T follicular helper cell (primary cell): ENCODE measurements at regions not wholly inside any gene's neighbourhood (a gene's known extent, or its start where the extent isn't known, plus 50 kb on each side); places are given as distances from the start of the nearest gene placed in this dataset.

Experiments used
- DNase-seq: peaks from one replicate; pipeline ENCODE4 v3.0.0-alpha.2; 2020; ENCODE audit warnings: low read depth

DNA sequence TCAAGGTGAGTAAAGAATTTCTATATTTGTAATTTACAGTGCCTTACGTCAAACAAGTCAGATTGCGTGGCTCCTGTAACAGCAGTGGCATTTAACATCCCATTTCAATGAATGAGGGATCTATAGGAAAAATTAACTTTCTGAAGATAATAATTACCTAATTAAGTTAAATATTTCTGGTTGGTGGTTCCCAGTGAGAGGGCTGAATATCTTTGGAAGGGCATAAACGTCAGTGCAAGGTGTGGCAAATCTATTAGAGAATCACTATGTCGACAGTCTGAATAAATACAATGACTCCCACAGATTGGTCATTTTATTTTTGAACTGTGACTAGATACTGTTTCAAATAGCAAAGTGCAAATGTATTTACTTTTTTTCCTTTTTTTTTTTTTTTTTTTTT, 80.0 kb downstream of the S1PR1 start:
- no peak for DNase-seq

DNA sequence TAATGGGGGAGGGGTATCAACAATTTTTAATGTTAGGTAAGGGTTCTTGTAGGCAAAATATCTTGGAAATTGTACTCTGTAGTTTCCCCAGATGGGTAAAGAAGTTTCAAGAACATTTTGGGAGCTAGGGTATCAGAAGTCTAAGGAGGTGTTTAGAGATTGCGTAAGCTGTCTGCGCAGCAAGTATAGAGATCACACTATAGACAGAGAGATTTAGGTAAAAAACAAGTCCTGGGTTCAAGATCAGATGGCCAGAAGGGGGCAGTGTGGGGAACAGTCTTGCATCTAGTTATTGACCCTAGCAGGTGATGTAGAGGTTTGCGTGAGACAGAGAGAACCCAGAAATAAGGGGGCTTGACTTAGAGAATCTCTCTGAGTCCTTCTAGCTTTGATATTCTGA, 80.8 kb downstream of the S1PR1 start:
- DNase-seq: no peak

DNA sequence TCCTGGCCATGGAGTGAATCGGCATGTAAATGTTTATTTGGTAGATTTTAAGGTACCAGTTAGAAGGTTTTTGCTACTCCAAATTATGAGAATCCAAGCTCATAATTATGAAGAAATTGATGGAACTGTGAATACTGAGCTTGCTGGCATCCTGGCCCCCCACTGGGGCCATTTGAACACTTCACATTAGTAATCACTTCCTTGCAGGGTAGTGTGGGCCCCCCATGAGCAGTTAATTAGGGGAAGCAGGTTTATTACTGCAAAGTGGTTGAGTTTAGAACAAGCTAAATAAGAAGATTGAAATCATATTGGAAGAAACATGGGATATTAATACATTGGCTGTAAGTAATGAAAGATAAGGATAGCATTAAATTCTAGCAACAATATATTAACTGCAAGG, 86.7 kb downstream of the S1PR1 start:
- DNase-seq: no peak

DNA sequence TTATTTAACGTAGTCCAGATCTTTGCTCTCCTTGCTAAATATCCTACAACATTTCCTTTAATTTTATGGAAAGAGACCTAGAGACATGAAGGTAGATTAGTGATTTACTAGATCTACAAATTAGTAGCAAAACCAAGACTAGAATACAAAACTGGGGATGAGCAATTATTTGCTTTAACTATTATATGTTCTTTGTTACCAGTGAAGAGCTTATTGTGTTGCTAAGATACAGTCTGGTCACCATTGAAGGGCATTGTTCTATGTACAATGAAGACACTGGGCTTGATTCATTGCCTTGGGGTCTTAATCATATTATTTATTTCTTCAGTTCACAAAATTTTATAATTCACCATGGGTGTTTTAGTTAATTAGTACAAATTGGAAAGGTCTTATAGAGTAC, 88.3 kb downstream of the S1PR1 start:
- no peak for DNase-seq

DNA sequence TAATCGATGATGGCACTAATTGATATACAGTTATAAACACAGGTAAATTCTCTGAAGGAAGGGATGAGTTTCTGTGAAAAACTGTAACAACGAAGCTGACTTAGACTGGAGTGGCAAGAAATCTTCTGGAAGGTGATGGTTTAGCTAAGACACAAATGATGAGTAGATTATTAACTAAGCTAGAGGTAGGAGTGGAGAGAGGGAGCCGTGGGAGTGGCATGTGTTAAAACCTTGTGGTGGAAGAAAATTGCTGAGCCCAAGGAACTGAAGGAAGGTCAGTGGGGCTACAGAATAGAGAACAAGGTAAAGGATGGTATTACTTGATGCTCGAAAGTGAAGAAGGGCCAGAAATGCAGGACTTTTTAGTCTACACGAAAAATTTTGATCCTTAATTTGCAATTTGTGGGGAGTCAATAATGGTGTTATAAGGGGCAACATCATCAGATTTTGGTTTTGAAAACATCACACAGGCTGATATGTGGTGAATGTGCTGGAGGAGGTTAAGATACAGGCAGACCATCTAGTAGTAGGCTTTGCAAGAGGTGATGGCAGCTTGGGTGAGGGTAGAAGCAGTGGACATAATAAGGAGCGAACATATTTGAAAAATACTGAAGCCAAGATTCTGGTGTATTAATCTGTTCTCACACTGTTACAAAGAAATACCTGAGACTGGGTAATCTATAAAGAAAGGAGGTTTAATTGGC, 93.8 kb downstream of the S1PR1 start:
- no peak for DNase-seq

DNA sequence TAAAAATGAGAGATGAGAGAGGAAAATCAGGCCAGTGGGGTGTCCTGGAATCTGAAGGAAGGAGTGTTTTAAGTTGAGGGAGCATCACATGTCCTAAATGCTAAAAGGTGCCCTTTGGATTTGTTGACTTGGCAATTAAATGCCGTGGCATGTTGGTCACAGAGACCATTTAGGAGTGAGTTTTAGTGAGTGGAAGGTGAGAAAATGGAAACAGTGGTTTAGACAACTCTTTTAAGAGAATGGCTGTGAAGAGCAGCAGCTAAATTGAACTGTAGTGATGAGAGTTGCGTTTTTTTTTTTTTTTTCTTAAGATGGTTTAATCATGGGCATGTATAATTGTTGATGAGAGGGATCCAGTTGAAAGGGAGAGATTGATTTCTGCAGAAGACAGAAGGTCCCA, 95.0 kb downstream of the S1PR1 start:
- DNase-seq: no peak

DNA sequence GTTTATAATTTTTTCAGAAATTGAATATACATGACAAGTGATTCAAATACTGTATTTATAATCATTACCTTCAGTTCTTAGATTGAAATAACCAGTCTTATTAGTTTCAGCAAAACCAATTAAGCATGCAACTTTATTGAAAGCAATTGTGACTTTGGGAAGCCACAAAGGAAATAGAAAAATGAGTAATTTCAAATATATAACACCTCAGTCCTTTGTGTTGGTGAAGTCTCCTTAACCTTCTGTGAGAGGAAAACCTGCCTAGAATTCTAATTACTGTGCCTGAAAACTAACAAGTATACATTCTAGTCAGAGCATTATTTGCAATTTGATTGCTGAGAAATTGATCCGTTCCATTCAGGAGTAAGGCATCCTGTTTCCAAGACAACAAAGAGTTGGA, 95.8 kb downstream of the S1PR1 start:
- no peak for DNase-seq

DNA sequence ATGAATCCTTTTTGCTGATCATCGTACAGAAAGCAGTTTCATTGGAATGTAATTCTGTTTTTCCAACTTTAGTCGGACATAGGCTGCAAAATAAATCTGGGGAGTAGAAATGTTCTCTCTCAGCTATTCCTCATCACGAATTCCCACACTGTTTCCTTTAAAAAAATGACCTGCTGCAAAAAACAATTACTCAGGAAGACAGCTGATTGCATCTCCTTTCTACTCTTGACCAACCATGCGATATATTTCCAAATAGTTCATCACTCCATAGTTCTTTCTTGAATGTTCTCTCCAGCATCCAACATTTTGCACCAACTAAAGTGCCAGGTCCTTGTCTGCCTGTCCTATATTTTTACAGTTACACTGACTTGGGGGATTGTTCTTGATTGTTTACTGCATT, 96.4 kb downstream of the S1PR1 start:
- no peak for DNase-seq

DNA sequence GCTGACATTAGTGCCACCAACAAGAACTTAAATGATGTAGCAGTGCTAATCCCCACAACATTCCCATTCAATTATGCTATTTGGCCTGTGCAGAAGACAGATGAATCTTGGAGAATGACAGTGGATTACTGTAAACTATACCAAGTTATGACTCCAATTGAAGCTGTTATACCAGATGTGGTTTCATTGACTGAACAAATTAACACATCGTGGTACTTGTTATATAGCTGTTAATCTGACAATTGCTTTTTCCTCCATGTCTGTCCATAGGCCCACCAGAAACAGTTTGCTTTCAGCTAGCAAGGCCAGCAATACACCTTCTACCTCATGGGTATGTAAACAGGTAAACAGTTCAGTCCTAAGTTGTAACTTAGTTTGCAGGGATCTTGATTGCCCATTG, 101.1 kb downstream of the S1PR1 start:
- DNase-seq: no peak

DNA sequence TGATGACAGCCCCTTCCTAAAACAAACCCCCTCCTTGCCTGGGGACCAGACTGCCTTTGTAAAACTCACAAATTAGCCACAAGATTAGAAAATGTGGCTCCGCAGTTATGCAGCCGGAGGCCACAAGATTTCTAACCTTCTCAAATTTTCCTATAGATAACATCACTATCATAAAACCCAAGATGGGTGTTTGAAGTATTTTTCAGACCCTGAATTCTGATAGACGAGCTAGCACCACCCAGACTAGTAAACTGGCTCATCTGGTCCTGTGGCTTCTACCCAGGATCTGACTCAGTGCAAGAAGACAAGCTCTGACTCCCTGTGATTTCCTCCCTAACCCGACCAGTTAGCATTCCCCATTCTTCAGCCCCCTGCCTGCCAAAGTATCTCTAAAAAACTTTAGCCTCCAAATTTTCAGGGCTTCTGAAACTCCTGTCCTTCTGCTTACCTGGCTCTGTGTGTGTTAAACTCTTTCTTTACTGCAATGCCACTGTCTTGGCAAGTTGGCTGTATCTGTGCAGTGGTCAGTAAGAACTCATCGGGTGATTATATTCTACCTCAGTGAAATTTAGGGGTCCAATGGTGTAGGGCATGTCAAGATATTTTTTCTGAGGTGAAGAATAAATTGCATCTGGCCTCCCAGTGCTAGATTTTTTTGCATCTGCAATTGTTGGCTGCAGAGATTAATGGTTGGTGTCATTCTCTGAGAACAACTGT, 102.1 kb downstream of the S1PR1 start:
- no peak for DNase-seq

DNA sequence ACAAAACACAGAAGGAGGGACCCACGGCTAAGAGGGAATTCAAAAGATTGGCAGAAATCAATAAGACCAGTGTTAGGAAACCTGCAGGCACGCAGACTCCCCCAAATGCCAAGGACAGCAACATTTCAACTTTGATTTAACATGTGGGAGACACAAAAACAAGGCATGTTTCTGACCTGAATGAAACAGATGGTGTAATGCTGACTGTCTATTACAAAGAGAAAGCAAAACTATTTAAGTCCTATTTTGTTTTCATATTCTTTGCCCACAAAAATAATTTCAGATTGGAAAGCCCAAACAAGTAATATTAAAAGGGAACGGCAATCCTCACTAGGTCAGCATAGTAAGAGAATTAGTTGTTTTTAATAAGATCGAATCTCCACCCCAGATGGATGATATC, 107.9 kb downstream of the S1PR1 start:
- no peak for DNase-seq

DNA sequence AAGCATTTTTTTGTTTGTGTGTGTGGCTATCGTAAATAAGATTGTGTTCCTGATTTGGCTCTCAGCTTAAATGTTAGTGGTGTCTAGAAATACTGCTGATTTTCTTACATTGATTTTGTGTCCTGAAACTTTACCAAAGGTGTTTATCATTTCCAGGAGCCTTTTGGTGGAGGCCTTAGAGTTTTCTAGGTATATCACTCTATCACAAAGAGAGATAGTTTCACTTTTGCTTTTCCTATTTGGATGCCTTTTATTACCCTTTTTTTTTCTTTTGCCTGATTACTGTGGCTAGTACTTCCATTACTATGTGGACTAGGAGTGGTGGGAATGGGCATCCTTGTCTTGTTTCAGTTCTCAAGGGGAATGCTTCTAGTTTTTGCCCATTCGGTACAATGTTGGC, 109.6 kb downstream of the S1PR1 start:
- DNase-seq: no peak

DNA sequence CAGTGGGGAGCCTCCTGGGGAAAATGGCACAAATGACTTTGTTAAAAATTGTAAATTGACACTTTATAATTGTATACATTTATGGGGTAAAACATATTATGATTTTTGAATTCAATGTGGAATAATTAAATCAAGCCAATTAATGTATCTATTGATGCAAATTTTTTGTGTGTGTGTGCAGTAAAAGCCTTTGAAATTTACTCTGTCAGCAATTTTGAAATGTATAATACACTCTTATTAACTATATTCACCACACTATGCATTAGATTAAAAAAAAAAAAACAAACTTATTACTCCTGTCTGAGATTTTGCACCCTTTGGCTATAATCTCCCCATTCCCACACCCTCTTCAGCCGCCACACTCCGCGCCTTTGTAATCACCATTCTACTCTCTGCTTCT, 119.2 kb downstream of the S1PR1 start:
- DNase-seq: no peak

DNA sequence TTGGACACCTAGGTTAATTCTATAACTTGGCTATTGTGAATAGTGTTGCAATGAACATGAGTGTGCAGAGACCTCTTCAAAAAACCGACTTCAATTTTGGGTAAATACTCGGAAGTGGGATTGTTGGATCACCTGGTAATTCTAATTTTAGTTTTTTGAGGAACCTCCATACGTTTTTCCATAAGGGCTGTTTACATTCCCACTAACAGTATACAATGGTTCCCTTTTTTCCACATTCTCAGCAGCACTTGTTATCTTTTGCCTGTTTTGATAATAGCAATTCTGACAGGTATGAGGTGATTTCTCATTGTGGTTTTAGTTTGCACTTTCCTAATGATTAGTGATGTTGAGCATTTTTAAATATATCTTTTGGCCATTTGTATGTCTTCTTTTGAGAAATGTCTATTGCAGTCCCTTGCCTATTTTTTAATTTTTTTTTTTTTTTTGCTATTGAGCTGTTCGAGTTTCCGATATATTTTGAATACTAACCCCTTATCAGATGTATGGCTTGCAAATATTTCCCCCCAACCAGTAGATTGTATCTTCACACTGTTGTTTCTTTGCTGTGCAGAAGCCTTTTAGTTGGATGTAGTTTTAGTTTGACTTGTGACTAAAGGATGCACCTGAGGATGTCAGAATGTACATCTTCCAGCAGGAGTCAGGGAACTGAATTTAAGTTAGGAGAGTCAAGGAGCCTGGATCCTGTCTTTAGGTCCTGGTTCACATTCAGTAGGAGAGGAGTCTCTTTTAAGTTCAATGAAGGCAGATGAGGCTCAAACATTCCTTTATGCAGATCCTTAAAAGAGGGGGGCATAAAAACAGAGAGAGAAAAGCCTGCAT, 120.0 kb downstream of the S1PR1 start:
- DNase-seq: no peak

DNA sequence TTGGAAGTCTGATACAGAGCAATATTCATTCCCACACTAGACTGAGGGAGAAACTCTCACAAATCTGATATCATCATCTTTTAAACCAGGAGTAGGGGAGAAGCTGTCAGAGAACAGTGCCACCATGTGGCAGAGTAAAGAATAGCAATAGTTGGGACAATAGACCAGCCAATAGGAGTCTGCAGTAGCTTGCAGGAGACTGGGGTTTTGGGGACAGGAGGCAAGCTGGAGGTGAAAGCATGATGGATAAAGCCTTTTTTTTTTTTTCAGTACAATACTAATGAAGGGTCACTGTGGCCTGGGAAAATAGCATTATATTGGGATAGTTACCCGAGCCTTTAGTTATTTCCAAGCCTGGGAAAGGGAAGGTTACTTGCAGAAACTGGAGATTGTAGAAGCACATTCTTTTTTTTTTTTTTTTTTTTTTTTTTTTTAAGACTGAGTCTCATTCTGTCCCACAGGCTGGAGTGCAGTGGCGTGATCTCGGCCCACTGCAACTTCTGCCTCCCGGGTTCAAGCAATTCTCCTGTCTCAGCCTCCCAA, 120.7 kb downstream of the S1PR1 start:
- peak; percentile 62 for DNase-seq

DNA sequence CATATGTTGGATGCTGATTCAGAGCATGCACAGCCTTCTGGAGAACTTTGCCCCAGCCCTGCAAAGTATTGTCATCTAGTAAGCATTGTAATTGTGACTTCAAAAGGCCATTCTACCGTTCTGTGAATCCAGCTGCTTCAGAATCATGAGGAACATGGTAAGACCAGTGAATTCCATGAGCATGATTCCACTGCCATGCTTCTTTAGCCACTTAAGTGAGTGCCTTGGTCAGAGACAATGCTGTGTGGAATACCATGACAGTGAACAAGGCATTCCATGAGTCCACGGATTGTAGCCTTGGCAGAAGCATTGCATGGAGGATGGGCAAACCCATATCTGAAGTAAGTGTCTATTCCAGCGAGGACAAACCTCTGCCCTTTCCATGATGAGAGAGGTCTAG, 123.7 kb downstream of the S1PR1 start:
- no peak for DNase-seq

DNA sequence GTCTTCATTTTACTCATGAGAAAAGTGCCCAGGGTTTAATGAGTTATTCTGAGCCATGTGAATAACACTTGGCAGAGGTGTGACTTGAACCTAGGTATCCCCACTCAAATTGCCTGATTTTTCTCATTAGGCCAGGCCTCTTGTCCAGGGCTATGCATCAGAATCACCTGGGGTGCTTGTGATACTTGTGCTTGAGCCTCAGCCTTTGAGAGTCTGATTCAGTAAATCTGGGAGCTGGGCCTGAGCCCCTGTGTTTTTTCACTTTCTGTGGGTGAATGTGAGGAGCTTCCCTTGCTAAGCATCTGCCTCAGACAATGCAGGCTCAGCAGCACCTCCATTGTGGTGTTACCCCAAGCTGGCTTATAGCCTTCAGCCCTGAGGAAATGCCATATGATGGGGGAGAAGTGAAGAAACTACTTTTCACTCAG, 127.1 kb downstream of the S1PR1 start:
- DNase-seq: no peak

DNA sequence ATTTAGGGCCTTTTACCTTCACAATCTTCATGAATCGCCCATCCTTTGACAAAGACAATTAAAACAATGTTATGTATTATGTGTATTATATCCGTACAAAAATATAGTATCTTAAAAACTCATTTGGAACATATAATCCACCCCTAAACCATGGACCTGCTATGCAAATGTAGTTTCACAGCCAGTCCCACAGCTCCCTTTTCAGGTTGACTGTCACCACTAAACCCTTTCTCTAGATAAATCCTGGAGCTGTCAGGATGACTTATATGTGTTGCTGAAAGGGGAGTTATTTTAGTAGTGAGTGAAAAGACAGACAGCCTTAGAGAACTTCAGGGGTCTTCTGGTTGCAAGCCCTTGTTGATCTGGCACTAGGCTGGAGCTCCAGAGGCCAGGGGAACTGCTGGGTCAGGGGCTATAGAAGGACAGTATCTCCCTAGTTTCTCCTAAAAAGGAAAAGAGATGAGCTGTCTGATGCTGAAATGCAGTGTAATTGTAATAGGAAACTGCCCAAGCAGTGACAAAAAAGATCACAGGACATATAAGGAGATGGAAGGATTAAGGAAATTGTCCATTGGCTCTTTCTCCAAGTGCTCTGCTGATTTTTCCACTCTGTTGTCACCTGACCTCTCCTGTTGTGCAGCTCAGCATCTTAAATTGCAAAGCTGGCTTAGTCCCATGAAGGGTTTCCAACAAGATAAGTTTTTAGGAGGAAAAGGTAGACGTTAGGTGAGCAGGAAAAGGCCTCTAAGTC, 127.7 kb downstream of the S1PR1 start:
- DNase-seq: no peak

DNA sequence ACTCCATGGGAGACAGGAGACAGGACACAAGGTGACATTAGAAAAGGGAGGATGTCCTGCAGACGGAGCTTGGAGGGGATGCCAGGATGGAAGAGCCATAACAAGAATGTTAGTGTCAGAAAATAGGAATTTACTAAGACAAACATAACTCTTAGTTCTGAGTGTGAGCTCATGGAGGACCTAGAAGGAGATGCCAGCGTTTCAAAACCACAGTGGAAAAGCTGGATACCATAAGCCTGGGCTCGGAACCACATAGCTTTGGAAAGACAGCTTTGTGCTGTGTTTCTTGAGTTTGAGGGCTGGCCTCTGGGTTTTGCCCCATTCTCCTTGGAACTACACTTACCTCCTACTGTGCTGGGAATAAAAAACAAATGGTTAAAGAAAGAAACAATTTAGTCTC, 128.4 kb downstream of the S1PR1 start:
- DNase-seq: no peak

DNA sequence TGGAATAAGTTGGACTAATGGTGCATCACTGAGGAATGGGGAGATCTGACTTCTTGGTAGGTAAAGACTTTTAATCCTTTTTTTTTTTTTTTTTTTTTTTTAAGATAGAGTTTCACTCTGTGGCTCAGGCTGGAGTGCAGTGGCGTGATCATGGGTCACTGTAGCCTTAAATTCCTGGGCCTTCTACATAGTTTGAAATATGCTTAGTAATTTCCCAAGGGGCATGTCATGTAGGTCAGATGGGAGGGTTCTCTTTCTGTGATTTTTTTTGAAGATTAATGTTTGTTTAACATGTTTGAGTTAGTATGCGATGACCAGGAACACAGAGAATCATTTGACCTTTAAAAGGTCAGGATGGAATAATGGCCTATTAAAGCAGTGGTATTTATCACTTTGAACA, 129.1 kb downstream of the S1PR1 start:
- no peak for DNase-seq

DNA sequence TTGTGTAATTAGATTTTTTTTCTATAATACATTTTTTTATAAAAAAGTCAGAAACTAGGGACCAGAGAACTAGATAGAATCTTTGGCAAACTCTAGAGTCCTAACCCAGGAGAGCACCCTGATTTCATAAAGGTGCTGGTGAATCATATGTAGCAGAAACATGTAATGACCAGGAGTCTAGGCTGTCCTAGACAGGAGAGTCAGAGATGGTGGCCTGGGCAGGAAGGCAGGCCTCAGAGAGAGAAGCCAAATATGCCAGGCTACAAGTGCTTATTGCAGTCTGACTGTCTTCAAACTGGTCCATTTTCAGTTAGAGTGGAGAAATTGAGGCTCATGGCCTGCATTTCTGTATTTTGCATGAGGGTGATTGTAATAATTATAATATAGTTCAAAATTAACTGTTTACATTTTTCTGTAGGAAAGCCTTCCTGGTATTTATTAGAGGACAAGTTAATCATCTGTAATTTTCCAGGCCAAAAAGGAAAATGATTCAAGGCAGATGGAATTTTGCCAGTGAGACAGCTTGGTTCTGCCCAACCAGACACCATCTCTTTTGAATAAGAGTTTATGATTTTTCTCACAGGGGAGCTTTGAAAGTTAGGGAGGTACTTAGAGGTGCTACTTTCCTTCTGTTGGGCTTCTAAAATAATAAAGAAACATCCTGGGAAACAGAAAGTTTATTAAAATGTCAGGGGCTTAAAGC, 129.8 kb downstream of the S1PR1 start:
- DNase-seq: no peak
